Ovary (tissue), 7 donors: ENCODE measurements at regions not wholly inside any gene's neighbourhood (a gene's known extent, or its start where the extent isn't known, plus 50 kb on each side); places are given as distances from the start of the nearest gene placed in this dataset.

Experiments used
- DNase-seq, 5 donors: peaks; one replicate each; pipeline ENCODE4 v3.0.0-alpha.2; 2019 to 2020
- H3K27ac ChIP-seq, 2 donors: fragments of 200-600 bp; one replicate each; pipeline versions ENCODE4 v1.5.1 to v1.8.0; 2019 to 2022
- H3K27me3 ChIP-seq: fragments of 200-600 bp; one replicate; pipeline ENCODE4 v1.8.0; 2022
- H3K36me3 ChIP-seq: fragments of 200-600 bp; sonication (generic); one replicate; pipeline ENCODE4 v1.5.1; 2019
- H3K4me1 ChIP-seq: one replicate; pipeline ENCODE4 v1.8.1; 2013; ENCODE audit warnings: mild to moderate bottlenecking, moderate library complexity; ENCODE audit not compliant: insufficient read depth
- H3K4me3 ChIP-seq: fragments of 200-600 bp; sonication (generic); one replicate; pipeline ENCODE4 v1.5.1; 2017
- H3K9me3 ChIP-seq, 2 donors: fragments of 200-600 bp in 1 of 2; sonication (generic) in 1 of 2; one replicate each; pipeline versions ENCODE4 v1.5.1 to v1.8.1; 2013 to 2019; ENCODE audit warnings: mild to moderate bottlenecking in 1 of 2, moderate library complexity in 1 of 2
- EP300 ChIP-seq: sonication (generic); formaldehyde crosslinking; IDR thresholded peaks from one replicate; pipeline ENCODE4 v1.6.1; 2017; ENCODE audit warnings: antibody characterized with exemption
- POLR2A ChIP-seq: fragments of 450-650 bp; IDR thresholded peaks from one replicate; pipeline ENCODE4 v1.6.1; 2017; ENCODE audit warnings: antibody characterized with exemption, mild to moderate bottlenecking, moderate library complexity
- WGBS, 3 donors: extraction: QIAGEN DNeasy Blood & Tissue Kit in 1 of 3; methylation state at CpG; one replicate each; pipeline versions ENCODE4 v1.1.5 to v1.1.7; 2013 to 2017; 5-methylcytosine and 5-hydroxymethylcytosine counted together
- intact Hi-C, 4 donors: fragments of 100-400 bp; cut with DNase I; formaldehyde crosslinking; loops; one replicate each; pipeline versions ENCODE4 v1.11.0 to v1.15.1; 2022 to 2023
- TF ChIP-seq, protein P1 (sequence below), 3 donors: fragments of 450-650 bp in 2 of 3; fragments of 200-600 bp in 1 of 3; IDR thresholded peaks; one replicate each; pipeline versions ENCODE4 v1.5.1 to v1.8.0; 2016 to 2022; ENCODE audit warnings: antibody characterized with exemption in 3 of 3, mild to moderate bottlenecking in 1 of 3
- donor health status: DM: no; HTN: no; CAD: no; lungs with moderate emphysema.
- donor health status: DM: no; HTN: no; CAD: no.
- donor health status: Bipolar disorder and iron deficiency.
- donor health status: DM: no; HTN: no; CAD: no.
- donor health status: DM: yes; HTN: yes; CAD: no.

DNA sequence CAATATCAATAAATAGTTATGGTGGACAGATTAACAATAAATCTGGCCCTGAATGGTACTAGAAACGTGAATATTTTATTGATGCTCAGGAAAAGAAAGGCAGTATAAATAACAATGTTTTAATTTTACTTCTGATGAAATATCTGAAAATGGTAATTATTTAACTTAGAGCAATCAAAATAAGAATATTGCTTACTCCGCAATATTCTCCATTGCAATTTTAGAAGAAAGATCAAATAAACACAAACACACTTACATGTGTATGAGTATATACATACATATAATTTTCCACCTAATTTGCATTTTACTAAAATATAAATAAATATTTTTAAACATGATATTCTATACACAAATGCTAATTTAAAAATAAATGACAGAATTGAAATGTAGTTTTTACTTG, 1130.5 kb downstream of the NCAM2 start:
- no peak overlapping the region for H3K27ac ChIP-seq
- no peaks in the 10 kb centered on the region for H3K4me1 ChIP-seq
- H3K9me3 ChIP-seq, result no peaks in the 10 kb centered on the region
- no peaks in the 10 kb centered on the region for H3K36me3 ChIP-seq
- no peak for DNase-seq
- intact Hi-C loops, result no loop called here
- no peaks in the 10 kb centered on the region for H3K27me3 ChIP-seq
- no peak for TF ChIP-seq POLR2A
- TF ChIP-seq, protein P1, sequence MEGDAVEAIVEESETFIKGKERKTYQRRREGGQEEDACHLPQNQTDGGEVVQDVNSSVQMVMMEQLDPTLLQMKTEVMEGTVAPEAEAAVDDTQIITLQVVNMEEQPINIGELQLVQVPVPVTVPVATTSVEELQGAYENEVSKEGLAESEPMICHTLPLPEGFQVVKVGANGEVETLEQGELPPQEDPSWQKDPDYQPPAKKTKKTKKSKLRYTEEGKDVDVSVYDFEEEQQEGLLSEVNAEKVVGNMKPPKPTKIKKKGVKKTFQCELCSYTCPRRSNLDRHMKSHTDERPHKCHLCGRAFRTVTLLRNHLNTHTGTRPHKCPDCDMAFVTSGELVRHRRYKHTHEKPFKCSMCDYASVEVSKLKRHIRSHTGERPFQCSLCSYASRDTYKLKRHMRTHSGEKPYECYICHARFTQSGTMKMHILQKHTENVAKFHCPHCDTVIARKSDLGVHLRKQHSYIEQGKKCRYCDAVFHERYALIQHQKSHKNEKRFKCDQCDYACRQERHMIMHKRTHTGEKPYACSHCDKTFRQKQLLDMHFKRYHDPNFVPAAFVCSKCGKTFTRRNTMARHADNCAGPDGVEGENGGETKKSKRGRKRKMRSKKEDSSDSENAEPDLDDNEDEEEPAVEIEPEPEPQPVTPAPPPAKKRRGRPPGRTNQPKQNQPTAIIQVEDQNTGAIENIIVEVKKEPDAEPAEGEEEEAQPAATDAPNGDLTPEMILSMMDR (IDR thresholded peaks at IDR 0.05), result no peak
- TF ChIP-seq EP300, result no peak
- no peak overlapping the region for H3K4me3 ChIP-seq
- WGBS, 3 donors, result 69 to 77% (median 75%) methylated on average over 2 of the region's 2 CpGs

DNA sequence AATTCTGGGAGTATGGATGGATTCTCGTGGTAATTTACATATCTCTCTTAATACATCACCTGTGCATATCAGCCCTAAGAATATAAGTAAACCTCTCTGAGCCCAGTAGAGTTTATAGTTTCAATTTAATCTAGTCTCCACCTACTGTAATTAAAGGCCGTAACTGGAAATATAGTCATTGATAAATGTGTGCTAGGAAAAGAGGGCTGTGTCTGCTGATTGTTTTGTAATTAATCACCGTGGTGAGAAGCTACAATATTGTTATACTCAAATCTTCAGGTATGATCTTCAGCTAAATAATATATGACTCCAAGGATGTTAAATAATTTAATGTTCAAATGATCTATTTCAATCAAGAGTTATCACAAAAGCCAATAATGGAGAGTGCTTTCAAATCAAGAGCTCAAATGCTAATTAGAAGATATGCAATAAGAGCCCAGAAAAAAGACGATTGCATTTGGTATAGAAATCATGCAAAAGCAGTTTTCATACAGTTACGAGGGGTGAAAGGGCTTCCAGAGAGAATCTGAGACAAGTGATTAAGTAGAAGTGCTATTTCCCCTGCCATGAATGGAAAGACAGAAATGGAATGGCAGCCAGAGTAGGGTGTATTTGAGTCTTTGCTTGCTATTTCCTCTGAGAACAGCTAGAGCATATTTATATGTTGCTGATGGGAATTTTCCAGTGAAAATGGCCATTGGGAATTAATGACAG, 1134.3 kb downstream of the NCAM2 start:
- Histone ChIP-seq H3K4me3 (no peak overlapping the region), H3K27me3 (no peaks in the 10 kb centered on the region), H3K36me3 (no peaks in the 10 kb centered on the region), H3K27ac (no peak overlapping the region), H3K9me3 (no peaks in the 10 kb centered on the region), H3K4me1 (no peaks in the 10 kb centered on the region)
- 83% methylated on average over 5 of the region's 5 CpGs for WGBS, 3 donors
- DNase-seq, result no peak
- intact Hi-C loops, result no loop called here
- TF ChIP-seq, protein P1 (IDR thresholded peaks at IDR 0.05), result no peak
- no peak for TF ChIP-seq EP300
- no peak for TF ChIP-seq POLR2A

DNA sequence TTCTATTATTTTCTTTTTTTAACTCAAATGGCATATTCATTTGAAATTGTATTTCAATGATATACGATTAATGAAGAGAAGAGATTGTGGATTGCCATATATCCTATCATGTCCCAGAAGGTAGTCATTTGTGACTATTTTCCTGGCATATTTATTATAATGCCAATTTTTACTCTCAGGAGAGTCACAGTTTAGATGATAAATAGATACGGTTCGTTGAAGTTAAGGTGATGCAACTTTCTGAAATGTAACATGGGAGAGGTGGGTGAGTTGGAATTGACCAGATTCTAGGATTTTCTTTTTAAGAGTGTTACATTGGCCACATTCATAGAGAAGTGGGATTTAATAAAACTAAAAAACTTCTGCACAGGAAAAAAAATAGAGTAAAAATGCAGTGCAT, 1138.5 kb downstream of the NCAM2 start:
- H3K36me3 ChIP-seq, result no peaks in the 10 kb centered on the region
- H3K27ac ChIP-seq, result no peak overlapping the region
- DNase-seq, result no peak
- no peaks in the 10 kb centered on the region for H3K4me1 ChIP-seq
- H3K4me3 ChIP-seq, result no peak overlapping the region
- no peak for TF ChIP-seq EP300
- TF ChIP-seq, protein P1 (IDR thresholded peaks at IDR 0.05), result no peak
- TF ChIP-seq POLR2A, result no peak
- intact Hi-C loops, result no loop called here
- no peaks in the 10 kb centered on the region for H3K27me3 ChIP-seq
- H3K9me3 ChIP-seq, result no peaks in the 10 kb centered on the region
- WGBS, 3 donors, result 90 to 92% (median 90%) methylated on average over 3 of the region's 3 CpGs

DNA sequence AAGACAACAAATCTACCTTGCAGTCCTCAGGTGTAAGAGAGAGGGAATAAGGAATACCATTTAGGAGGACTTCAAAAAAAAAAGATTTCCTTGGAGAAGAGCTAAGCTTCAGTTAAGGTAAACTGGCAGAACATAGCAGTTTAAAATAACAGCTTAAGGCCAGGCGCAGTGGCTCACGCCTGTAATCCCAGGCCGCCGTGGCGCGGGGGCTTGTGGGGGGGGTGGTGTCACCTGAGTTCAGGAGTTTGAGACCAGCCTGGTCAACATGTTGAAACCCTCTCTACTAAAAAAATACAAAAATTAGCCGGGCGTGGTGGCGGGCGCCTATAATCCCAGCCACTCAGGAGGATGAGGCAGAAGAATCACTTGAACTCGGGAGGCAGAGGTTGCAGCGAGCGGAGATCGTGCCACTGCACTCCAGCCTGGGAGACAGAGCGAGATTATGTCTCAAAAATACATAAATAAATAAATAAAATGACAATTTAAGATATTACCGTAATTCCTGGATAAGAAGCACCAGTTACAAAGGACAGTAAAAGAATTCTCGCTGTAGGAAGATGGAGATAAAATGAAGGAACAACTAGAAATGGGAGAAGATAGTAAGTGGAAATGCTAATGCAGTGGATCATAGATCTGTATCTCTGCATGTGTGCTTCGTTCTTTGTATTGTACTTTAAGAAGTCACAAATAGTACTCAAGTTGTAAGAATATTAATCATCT, 1140.2 kb downstream of the NCAM2 start:
- TF ChIP-seq EP300 (no peak), POLR2A (no peak)
- TF ChIP-seq, protein P1 (IDR thresholded peaks at IDR 0.05), result no peak
- H3K27ac ChIP-seq, result no peak overlapping the region
- WGBS, 3 donors, result 89 to 90% (median 89%) methylated on average over 18 of the region's 18 CpGs
- H3K9me3 ChIP-seq, result no peaks in the 10 kb centered on the region
- H3K4me3 ChIP-seq, result no peak overlapping the region
- H3K36me3 ChIP-seq, result no peaks in the 10 kb centered on the region
- H3K4me1 ChIP-seq, result no peaks in the 10 kb centered on the region
- no peaks in the 10 kb centered on the region for H3K27me3 ChIP-seq
- no peak for DNase-seq
- intact Hi-C loops, result no loop called here
